Naive thymus-derived CD4-positive, alpha-beta T cell (primary cell): ENCODE measurements at regions not wholly inside any gene's neighbourhood (a gene's known extent, or its start where the extent isn't known, plus 50 kb on each side); places are given as distances from the start of the nearest gene placed in this dataset.

Experiments used
- ATAC-seq: fragments of 150-1000 bp; cut with Tn5 transposase; 2 replicates; pipeline ENCODE4 v1.10.0; 2021; ENCODE audit warnings: mild to moderate bottlenecking, moderate library complexity
- CTCF ChIA-PET: fragments of 350-600 bp; sonication (Branson Sonifier 250); formaldehyde crosslinking; loops from one replicate; lab custom pipeline; 2021; ENCODE audit warnings: antibody characterized with exemption; lab: Charles Lee
- POLR2A ChIA-PET: fragments of 350-600 bp; sonication (Branson Sonifier 250); formaldehyde crosslinking; loops from one replicate; lab custom pipeline; 2021; ENCODE audit warnings: antibody characterized with exemption, inconsistent platforms; lab: Charles Lee
- DNase-seq, 9 donors: peaks; one replicate each; pipeline versions ENCODE4 v3.0.0 to v3.0.0-alpha.2; 2020 to 2022; ENCODE audit warnings: mixed read lengths in 1 of 9
- H3K27ac ChIP-seq: one replicate; pipeline ENCODE4 v1.7.0; 2013; ENCODE audit warnings: mild to moderate bottlenecking, low read depth, low read length, moderate library complexity
- H3K27me3 ChIP-seq, 2 donors: one replicate each; pipeline ENCODE4 v1.7.0; 2013; ENCODE audit warnings: low read length in 2 of 2, mild to moderate bottlenecking in 2 of 2, moderate library complexity in 2 of 2; ENCODE audit not compliant: control insufficient read depth in 2 of 2, insufficient read depth in 2 of 2
- H3K36me3 ChIP-seq, 3 experiments: 1 replicate in 2 of 3; 2 replicates in 1 of 3; pipeline ENCODE4 v1.7.0; 2013; ENCODE audit warnings: low read length in 3 of 3, mild to moderate bottlenecking in 3 of 3, moderate library complexity in 1 of 3; ENCODE audit not compliant: insufficient read depth in 3 of 3, control insufficient read depth in 2 of 3
- H3K4me1 ChIP-seq, 2 donors: one replicate each; pipeline ENCODE4 v1.7.0; 2013; ENCODE audit warnings: low read length in 2 of 2, mild to moderate bottlenecking in 2 of 2, moderate library complexity in 1 of 2; ENCODE audit not compliant: control insufficient read depth in 2 of 2, insufficient read depth in 2 of 2
- H3K4me3 ChIP-seq: 2 replicates; pipeline ENCODE4 v1.7.0; 2013; ENCODE audit warnings: mild to moderate bottlenecking, low read length
- H3K9me3 ChIP-seq, 3 experiments: 1 replicate in 2 of 3; 2 replicates in 1 of 3; pipeline ENCODE4 v1.7.0; 2013; ENCODE audit warnings: low read length in 3 of 3; ENCODE audit not compliant: control insufficient read depth in 2 of 3
- H3K27ac Mint-ChIP-seq, 9 donors: one replicate each; pipeline ENCODE4 v1.8.0; 2020 to 2022; ENCODE audit warnings: mixed read lengths in 9 of 9, mild to moderate bottlenecking in 8 of 9, moderate library complexity in 5 of 9, inconsistent platforms in 2 of 9
- H3K27me3 Mint-ChIP-seq, 5 donors: one replicate each; pipeline ENCODE4 v1.8.0; 2021 to 2022; ENCODE audit warnings: mixed read lengths in 5 of 5, mild to moderate bottlenecking in 1 of 5
- H3K36me3 Mint-ChIP-seq, 5 donors: one replicate each; pipeline ENCODE4 v1.8.0; 2020 to 2022; ENCODE audit warnings: mixed read lengths in 5 of 5, mild to moderate bottlenecking in 3 of 5, inconsistent platforms in 1 of 5
- H3K4me1 Mint-ChIP-seq, 7 donors: one replicate each; pipeline ENCODE4 v1.8.0; 2020 to 2022; ENCODE audit warnings: mixed read lengths in 7 of 7, mild to moderate bottlenecking in 3 of 7, inconsistent platforms in 1 of 7
- H3K4me3 Mint-ChIP-seq, 10 donors: one replicate each; pipeline ENCODE4 v1.8.0; 2020 to 2022; ENCODE audit warnings: mild to moderate bottlenecking in 10 of 10, mixed read lengths in 10 of 10, moderate library complexity in 6 of 10, inconsistent platforms in 2 of 10
- H3K9me3 Mint-ChIP-seq, 11 donors: one replicate each; pipeline ENCODE4 v1.8.0; 2020 to 2022; ENCODE audit warnings: mixed read lengths in 11 of 11, mild to moderate bottlenecking in 4 of 11, inconsistent platforms in 1 of 11, moderate library complexity in 1 of 11
- intact Hi-C, 2 donors: fragments of 100-400 bp; cut with micrococcal nuclease; formaldehyde crosslinking; loops; one replicate each; pipeline ENCODE4 v1.15.1; 2023

DNA sequence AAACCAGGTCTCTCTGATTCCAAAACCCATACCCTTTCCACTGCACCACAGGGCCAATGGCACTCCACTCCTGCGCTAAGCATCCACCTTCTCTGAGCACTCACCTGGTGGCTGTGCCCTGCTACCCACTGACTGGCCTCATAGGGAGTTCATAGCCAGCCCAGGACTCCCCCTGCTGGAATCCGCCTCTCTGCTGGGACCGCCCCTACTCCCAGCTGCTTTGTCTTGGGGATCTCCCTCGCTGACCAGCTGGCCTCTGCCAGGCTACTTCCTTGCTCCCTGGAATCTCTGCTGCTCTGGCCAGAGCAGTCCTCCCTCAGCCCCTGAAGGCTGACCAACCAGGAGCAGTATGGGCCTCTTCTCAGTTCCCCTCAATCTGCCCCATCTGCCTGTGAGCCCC lies 129.7 kb downstream of the FAXC start:
- intact Hi-C loops = no loop called here
- no peak overlapping the region for H3K27ac Mint-ChIP-seq
- no peaks in the 10 kb centered on the region for H3K4me1 Mint-ChIP-seq
- H3K36me3 ChIP-seq = no peaks in the 10 kb centered on the region
- H3K27me3 Mint-ChIP-seq = peaks cover 0 to 25% (median 8%) of the 10 kb centered on the region in 5 donors
- POLR2A ChIA-PET = no interaction called here
- H3K27me3 ChIP-seq = no peaks in the 10 kb centered on the region
- no peak overlapping the region for H3K4me3 Mint-ChIP-seq
- no peaks in the 10 kb centered on the region for H3K9me3 ChIP-seq
- CTCF ChIA-PET = no interaction called here
- H3K36me3 Mint-ChIP-seq = no peaks in the 10 kb centered on the region
- ATAC-seq (no peak), DNase-seq (no peak)
- no peaks in the 10 kb centered on the region for H3K9me3 Mint-ChIP-seq
- no peak overlapping the region for H3K27ac ChIP-seq
- no peaks in the 10 kb centered on the region for H3K4me1 ChIP-seq
- H3K4me3 ChIP-seq = no peak overlapping the region

GRCh38 chr6:99216959-99217358 lies 132.5 kb downstream of the FAXC start:
- H3K27ac ChIP-seq = no peak overlapping the region
- H3K27me3 Mint-ChIP-seq = peaks cover 0 to 23% (median 8%) of the 10 kb centered on the region in 5 donors

DNA sequence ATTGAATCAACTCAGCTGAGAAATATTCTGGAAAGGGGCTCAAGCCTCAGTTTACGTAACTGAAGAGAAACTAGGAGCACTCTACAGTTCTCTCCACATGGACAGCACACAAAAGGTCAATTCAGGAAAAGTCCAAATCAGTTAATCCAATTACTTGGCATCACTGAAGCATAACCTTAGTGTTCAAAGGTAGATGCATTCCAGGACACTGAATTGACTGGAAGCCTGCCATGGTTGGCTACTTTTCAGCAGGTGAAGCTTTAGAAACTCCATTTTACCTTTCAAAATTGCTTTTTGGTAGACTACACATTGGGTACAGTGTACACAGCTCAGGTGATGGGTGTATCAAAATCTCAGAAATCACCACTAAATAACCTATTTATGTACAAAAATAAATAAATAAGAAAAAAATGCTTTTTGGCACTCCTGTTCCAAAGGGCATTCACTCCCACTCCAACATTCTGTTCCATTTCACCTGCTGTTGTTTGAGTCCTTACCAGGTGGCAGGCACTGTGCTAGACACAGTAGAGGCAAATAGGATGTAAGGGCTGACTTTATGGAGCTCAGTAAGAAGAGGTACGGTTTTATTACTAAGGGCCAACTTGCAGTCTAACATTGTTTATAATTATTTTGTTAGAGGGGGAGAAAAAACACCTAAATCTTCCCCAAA lies 153.4 kb downstream of the FAXC start:
- Histone ChIP-seq H3K4me1 (no peaks in the 10 kb centered on the region), H3K36me3 (no peaks in the 10 kb centered on the region), H3K27me3 (no peaks in the 10 kb centered on the region), H3K4me3 (no peak overlapping the region), H3K9me3 (no peaks in the 10 kb centered on the region), H3K27ac (no peak overlapping the region)
- CTCF ChIA-PET = no interaction called here
- ATAC-seq (no peak), DNase-seq (no peak)
- POLR2A ChIA-PET = no interaction called here
- H3K4me3 Mint-ChIP-seq = no peak overlapping the region
- no peaks in the 10 kb centered on the region for H3K36me3 Mint-ChIP-seq
- no peak overlapping the region for H3K27ac Mint-ChIP-seq
- H3K4me1 Mint-ChIP-seq = no peaks in the 10 kb centered on the region
- H3K27me3 Mint-ChIP-seq = peaks cover 0 to 14% (median 5%) of the 10 kb centered on the region in 5 donors
- intact Hi-C loops = no loop called here
- peaks cover 0 to 13% (median 0%) of the 10 kb centered on the region in 11 donors for H3K9me3 Mint-ChIP-seq

More at GRCh38 chr6:99216959-99217358, 132.5 kb downstream of the FAXC start:
- Histone ChIP-seq H3K9me3 (no peaks in the 10 kb centered on the region), H3K36me3 (no peaks in the 10 kb centered on the region), H3K4me3 (no peak overlapping the region), H3K27me3 (no peaks in the 10 kb centered on the region), H3K4me1 (no peaks in the 10 kb centered on the region)
- Mint-ChIP-seq H3K36me3 (no peaks in the 10 kb centered on the region), H3K4me1 (no peaks in the 10 kb centered on the region), H3K4me3 (no peak overlapping the region), H3K27ac (no peak overlapping the region), H3K9me3 (no peaks in the 10 kb centered on the region)
- intact Hi-C loops = no loop called here
- ChIA-PET CTCF (no interaction called here), POLR2A (no interaction called here)
- ATAC-seq = no peak
- no peak for DNase-seq

GRCh38 chr6:99192561-99192960 lies 156.9 kb downstream of the FAXC start:
- Mint-ChIP-seq H3K9me3 (peaks cover 0 to 6% (median 0%) of the 10 kb centered on the region in 11 donors), H3K36me3 (no peaks in the 10 kb centered on the region), H3K27ac (no peak overlapping the region), H3K27me3 (peaks cover 5 to 25% (median 16%) of the 10 kb centered on the region in 5 donors), H3K4me1 (peaks cover 0 to 4% (median 0%) of the 10 kb centered on the region in 7 donors), H3K4me3 (no peak overlapping the region)
- intact Hi-C loops = no loop called here
- ATAC-seq (no peak), DNase-seq (no peak)
- Histone ChIP-seq H3K27ac (no peak overlapping the region), H3K27me3 (no peaks in the 10 kb centered on the region), H3K4me3 (no peak overlapping the region), H3K4me1 (no peaks in the 10 kb centered on the region), H3K9me3 (no peaks in the 10 kb centered on the region), H3K36me3 (no peaks in the 10 kb centered on the region)
- CTCF ChIA-PET = no interaction called here
- POLR2A ChIA-PET = no interaction called here

- no peak overlapping the region for H3K27ac ChIP-seq
- peaks cover 9 to 32% (median 21%) of the 10 kb centered on the region in 5 donors for H3K27me3 Mint-ChIP-seq
- ATAC-seq = no peak
- H3K36me3 Mint-ChIP-seq = no peaks in the 10 kb centered on the region
- DNase-seq = peak in 1 of 9 donors; percentile 24
- H3K36me3 ChIP-seq = no peaks in the 10 kb centered on the region
- H3K27me3 ChIP-seq = no peaks in the 10 kb centered on the region
- H3K4me1 ChIP-seq = no peaks in the 10 kb centered on the region
- no peak overlapping the region for H3K4me3 Mint-ChIP-seq
- POLR2A ChIA-PET = no interaction called here
- H3K9me3 Mint-ChIP-seq = peaks cover 0 to 6% (median 0%) of the 10 kb centered on the region in 11 donors
- peaks cover 0 to 4% (median 0%) of the 10 kb centered on the region in 7 donors for H3K4me1 Mint-ChIP-seq
- CTCF ChIA-PET = no interaction called here
- no peak overlapping the region for H3K4me3 ChIP-seq
- no peaks in the 10 kb centered on the region for H3K9me3 ChIP-seq
- no peak overlapping the region for H3K27ac Mint-ChIP-seq
- intact Hi-C loops = no loop called here
Observed at GRCh38 chr6:99189823-99190721, 159.4 kb downstream of the FAXC start.

DNA sequence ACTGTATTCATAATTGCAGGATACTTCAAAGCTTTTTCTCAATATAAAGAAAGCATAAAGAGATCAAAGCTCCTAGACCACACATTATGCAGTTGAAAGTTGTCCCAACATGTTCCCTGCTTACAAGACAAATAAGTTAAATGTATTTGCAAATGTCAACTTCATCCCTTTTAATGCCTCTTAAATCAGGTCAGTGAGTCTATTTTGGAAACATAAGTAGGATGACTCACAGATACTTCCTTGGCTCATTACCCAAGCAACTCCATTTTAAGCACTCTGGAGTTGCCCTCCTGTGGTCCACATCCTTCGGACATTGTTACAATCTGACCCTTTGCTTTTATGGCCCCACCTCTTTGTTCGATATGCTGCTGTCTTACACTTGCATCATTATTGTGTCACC lies 162.0 kb downstream of the FAXC start:
- peaks cover 0 to 4% (median 0%) of the 10 kb centered on the region in 7 donors for H3K4me1 Mint-ChIP-seq
- no peaks in the 10 kb centered on the region for H3K36me3 Mint-ChIP-seq
- Histone ChIP-seq H3K9me3 (no peaks in the 10 kb centered on the region), H3K4me3 (no peak overlapping the region), H3K4me1 (no peaks in the 10 kb centered on the region), H3K27ac (no peak overlapping the region), H3K36me3 (no peaks in the 10 kb centered on the region), H3K27me3 (no peaks in the 10 kb centered on the region)
- H3K9me3 Mint-ChIP-seq = peaks cover 0 to 13% (median 2%) of the 10 kb centered on the region in 11 donors
- DNase-seq = no peak
- no peak overlapping the region for H3K27ac Mint-ChIP-seq
- intact Hi-C loops = no loop called here
- ChIA-PET CTCF (no interaction called here), POLR2A (no interaction called here)
- H3K27me3 Mint-ChIP-seq = peaks cover 4 to 37% (median 34%) of the 10 kb centered on the region in 5 donors
- ATAC-seq = no peak
- H3K4me3 Mint-ChIP-seq = no peak overlapping the region
